ENCODE measurements at regions not wholly inside any gene's neighbourhood (a gene's known extent, or its start where the extent isn't known, plus 50 kb on each side); places are given as distances from the start of the nearest gene placed in this dataset.
"Not testable (repeated sequence)": the region's sequence is repeated elsewhere in the genome, so short reads cannot be mapped to it uniquely, and the experiment has no call there.

DNA sequence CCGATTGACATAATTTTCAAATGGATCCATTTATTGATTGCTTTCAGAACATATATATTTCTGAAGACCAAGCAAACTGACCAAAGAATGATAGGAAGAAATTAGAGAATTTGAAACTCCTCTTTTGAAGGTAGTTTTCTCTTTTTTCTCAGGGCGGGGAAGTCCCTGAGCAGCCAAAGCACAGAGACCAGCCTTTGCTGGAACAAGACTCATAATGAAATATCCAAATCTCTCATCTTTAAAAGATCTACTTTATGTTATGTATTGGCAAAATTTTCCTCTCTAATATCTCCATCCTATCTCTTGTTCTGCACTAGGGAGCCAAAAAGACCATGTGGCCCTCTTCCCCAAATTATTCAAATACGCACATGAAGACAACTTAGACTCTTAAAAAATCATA, 379.0 kb upstream of the TCF4 start:
- no peak for DNase-seq
- H3K4me3 ChIP-seq (ENCODE audit: insufficient read depth, low read depth, low read length): no peak overlapping the region
- H3K27me3 ChIP-seq (ENCODE audit: control insufficient read depth, insufficient read depth, low read length): no peaks in the 10 kb centered on the region
- no peaks in the 10 kb centered on the region for H3K36me3 ChIP-seq (replicated peaks; ENCODE audit: control insufficient read depth, insufficient read depth, low read length)

DNA sequence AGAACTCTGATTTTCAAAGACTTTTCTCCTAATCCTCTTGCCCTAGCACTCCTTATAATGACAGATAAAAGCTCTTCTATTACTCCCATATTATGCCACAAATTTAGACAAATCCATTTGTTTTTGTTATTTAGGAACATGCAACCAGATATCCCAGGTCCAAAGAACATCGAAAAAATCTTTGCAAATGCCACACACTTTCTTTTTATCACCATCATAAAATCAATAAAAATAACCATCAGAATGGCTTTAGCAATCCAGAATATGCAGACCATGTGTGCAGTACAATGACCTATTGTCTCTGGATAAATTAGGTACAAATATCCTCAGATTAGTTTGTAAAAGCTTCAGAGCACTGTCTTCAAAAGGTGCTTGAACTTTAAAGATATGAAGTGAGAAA, 376.2 kb upstream of the TCF4 start:
- Histone ChIP-seq H3K4me3 (ENCODE audit: insufficient read depth, low read depth, low read length) (no peak overlapping the region), H3K27me3 (ENCODE audit: control insufficient read depth, insufficient read depth, low read length) (no peaks in the 10 kb centered on the region), H3K36me3 (replicated peaks; ENCODE audit: control insufficient read depth, insufficient read depth, low read length) (no peaks in the 10 kb centered on the region)
- no peak for DNase-seq

DNA sequence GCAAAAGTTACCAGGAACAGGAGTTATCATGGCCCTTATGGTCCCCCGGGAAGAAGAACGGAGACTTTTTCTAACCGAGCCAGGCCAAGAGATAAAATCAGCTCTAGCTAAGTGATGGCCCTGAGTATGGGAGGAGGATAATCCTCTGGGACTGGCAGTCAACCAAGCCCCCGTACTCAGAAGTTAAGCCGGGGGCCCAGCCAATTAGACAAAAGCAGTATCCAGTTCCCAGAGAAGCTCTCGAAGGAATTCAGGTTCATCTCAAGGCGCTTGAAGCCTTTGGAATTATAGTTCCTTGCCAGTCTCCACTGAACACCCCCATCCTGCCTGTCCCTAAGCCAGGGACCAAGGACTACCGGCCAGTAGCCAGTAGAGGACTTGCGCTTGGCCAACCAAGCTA, 365.3 kb upstream of the TCF4 start:
- no peak for DNase-seq
- no peaks in the 10 kb centered on the region for H3K27me3 ChIP-seq (ENCODE audit: control insufficient read depth, insufficient read depth, low read length)

DNA sequence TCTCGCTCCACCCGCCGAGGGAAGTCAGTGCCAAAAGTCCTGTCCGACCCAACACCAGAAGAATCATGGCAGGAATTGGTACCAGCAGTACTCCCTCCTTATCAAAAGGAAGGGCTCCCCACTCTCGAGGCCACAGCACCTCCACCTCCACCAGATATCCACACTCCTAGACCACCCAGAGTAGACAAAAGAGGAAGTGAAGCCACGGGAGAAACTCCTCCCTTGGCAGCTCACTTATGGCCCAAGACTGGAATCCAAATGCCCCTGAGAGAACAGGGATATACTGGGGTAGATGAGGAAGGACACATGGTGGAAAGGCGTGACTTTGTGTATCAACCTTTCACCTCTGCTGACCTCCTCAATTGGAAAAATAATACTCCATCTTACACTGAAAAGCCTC, 363.7 kb upstream of the TCF4 start:
- DNase-seq; H3K4me3 ChIP-seq (ENCODE audit: insufficient read depth, low read depth, low read length); H3K36me3 ChIP-seq (replicated peaks; ENCODE audit: control insufficient read depth, insufficient read depth, low read length); H3K27me3 ChIP-seq (ENCODE audit: control insufficient read depth, insufficient read depth, low read length): not testable (repeated sequence)

More for the DNA sequence above, 365.3 kb upstream of the TCF4 start:
- H3K36me3 ChIP-seq (replicated peaks; ENCODE audit: control insufficient read depth, insufficient read depth, low read length): no peaks in the 10 kb centered on the region
- H3K4me3 ChIP-seq (ENCODE audit: insufficient read depth, low read depth, low read length): no peak overlapping the region

DNA sequence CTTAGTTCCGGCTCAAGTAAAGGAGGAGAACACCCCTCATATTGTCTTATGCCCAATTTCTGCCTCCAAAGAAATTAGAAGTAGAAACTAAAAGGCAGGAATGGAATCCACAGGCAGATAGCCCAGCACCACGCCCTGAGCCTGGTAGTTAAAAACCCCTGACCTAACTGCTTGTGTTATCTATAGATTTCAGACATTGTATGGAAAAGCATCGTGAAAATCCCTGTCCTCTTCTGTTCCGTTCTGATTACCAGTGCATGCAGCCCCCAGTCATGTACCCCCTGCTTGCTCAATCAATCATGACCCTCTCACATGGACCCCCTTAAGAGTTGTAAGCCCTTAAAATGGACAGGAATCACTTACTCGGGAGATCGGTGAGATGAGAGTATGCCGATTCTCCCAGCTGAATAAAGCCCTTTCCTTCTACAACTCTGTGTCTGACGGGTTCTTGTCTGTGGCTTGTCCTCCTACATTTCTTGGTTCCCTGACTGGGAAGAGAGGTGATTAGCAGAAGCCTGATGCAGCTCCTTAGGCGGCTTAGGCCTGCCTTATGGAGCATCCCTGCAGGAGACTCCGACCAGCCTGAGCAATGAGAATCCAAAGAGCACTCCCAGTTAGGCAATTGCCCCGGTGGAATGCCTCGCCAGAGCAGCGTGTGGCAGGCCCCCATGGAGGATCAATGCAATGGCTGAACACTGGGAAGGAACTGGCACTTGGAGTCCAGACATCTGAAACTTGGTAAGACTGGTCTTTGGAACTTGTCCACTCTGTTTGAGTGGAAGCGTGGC, 362.6 kb upstream of the TCF4 start:
- no peaks in the 10 kb centered on the region for H3K36me3 ChIP-seq (replicated peaks; ENCODE audit: control insufficient read depth, insufficient read depth, low read length)
- no peak overlapping the region for H3K4me3 ChIP-seq (ENCODE audit: insufficient read depth, low read depth, low read length)
- DNase-seq: no peak
- H3K27me3 ChIP-seq (ENCODE audit: control insufficient read depth, insufficient read depth, low read length): no peaks in the 10 kb centered on the region

DNA sequence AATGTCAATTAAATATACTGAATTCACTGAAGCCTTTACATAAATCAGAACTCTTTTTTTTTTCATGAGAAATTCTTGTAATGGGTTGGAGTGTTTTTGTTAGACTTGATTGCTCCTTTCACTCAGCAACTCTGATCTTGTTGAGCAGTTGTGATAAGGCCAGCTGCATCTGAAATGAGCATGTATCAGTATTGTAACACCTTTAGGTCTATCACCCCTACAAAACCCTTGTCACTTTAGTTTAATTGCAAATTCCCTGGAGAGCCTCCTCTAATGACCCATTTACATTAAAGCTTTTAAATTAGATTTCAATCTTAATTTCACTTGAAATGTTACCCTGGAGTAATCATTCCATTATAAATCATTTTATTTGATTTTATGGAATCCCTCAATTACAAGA, 346.8 kb upstream of the TCF4 start:
- H3K4me3 ChIP-seq (ENCODE audit: insufficient read depth, low read depth, low read length): no peak overlapping the region
- no peaks in the 10 kb centered on the region for H3K36me3 ChIP-seq (replicated peaks; ENCODE audit: control insufficient read depth, insufficient read depth, low read length)
- no peak for DNase-seq
- H3K27me3 ChIP-seq (ENCODE audit: control insufficient read depth, insufficient read depth, low read length): no peaks in the 10 kb centered on the region

DNA sequence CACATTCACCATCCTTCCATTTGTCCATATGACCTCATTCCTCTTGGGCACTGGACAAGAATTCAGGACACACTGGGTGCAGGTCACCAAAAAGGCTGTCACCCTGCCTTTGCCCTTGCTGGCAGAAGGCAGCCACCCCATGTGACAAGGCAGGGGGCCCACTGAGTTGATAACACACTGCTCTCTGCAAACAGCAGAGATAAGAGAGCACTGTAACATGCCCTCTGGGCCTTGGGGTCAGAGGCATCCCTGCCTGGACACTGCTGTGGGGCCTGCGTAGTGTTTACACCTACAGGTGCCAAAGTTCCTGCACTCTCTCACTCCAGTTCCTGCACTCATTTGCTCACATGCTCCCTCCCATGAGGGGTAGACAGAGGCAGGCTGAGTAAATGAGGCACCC, 344.7 kb upstream of the TCF4 start:
- no peaks in the 10 kb centered on the region for H3K27me3 ChIP-seq (ENCODE audit: control insufficient read depth, insufficient read depth, low read length)
- H3K4me3 ChIP-seq (ENCODE audit: insufficient read depth, low read depth, low read length): no peak overlapping the region

DNA sequence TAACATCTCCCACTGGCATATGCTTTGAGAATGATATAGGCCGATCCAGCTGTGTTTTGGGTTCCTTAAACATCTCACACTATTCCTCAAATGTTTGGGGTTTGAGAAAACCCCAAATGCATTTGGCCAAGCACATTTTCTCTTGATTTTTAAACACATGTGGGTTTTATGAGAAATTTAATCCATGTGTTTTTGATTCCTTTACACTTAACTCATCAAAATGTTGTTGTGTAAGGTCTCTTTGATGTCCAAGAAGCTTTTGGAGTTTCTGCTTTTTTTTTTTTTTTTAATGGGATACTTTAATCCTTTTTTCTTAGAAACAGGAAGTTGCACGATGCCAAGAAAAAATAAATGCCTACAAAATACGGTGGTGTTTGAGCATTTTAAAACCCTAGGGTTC, 339.8 kb upstream of the TCF4 start:
- DNase-seq: no peak
- H3K27me3 ChIP-seq (ENCODE audit: control insufficient read depth, insufficient read depth, low read length): no peaks in the 10 kb centered on the region
- no peaks in the 10 kb centered on the region for H3K36me3 ChIP-seq (replicated peaks; ENCODE audit: control insufficient read depth, insufficient read depth, low read length)

More for the DNA sequence above, 344.7 kb upstream of the TCF4 start:
- H3K36me3 ChIP-seq (replicated peaks; ENCODE audit: control insufficient read depth, insufficient read depth, low read length): no peaks in the 10 kb centered on the region
- no peak for DNase-seq

DNA sequence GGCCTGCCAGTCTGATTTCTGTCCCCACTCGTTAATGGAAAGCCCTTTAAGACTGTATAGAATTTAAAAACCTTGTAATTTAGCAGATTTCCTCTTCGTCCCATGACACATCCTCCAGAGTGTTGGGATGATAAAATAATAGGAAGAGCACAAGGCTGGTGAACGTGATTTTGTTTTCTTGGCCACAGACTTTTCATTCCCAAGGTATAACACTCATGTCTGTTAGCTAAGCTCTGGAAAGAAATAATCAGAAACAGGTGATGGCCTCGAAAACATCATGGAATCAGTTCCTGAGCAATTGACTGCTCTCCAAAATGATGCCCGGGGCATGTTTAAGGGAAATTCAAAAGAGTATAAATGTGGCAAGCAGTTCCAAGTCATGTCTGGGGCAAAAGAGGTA, 337.8 kb upstream of the TCF4 start:
- Histone ChIP-seq H3K36me3 (replicated peaks; ENCODE audit: control insufficient read depth, insufficient read depth, low read length) (no peaks in the 10 kb centered on the region), H3K4me3 (ENCODE audit: insufficient read depth, low read depth, low read length) (no peak overlapping the region), H3K27me3 (ENCODE audit: control insufficient read depth, insufficient read depth, low read length) (no peaks in the 10 kb centered on the region)
- no peak for DNase-seq

More for the DNA sequence above, 339.8 kb upstream of the TCF4 start:
- no peak overlapping the region for H3K4me3 ChIP-seq (ENCODE audit: insufficient read depth, low read depth, low read length)

DNA sequence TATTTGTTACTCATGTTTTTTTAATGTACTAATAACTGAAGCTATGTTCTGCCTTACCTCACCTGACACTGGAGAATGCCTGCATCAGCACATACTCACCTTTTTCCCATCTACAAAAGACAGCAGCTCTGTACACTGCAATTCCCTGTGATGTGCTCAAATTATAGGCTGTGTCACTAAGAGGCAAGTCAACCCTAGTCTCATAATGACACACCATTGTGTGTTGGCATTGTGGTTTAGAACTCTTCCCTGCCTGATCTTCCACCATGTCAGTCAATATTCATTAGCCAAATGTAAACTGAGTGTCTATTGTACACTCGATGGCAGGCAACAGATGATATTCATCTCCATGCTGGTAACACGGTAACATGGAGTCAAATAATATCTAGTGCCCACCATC, 332.1 kb upstream of the TCF4 start:
- DNase-seq: no peak
- Histone ChIP-seq H3K27me3 (ENCODE audit: control insufficient read depth, insufficient read depth, low read length) (no peaks in the 10 kb centered on the region), H3K4me3 (ENCODE audit: insufficient read depth, low read depth, low read length) (no peak overlapping the region), H3K36me3 (replicated peaks; ENCODE audit: control insufficient read depth, insufficient read depth, low read length) (no peaks in the 10 kb centered on the region)

DNA sequence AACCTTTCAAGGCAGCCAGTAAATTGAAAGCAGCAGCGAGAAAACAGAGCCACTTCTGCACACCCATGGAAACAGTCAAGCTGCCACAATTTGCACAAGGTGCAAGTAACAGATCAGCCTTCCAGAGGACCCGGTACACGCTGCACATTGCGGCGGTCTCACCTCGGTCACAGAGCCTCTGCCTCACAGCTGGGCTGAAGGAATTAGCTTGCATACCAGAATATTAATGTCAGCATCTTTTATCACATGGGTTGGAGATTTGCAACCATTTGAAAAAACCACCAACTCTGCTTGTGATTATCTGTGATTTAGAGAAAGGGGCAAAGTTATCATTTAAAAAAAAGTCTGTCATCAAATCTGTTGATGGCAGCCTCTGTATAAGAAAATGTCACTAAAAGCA, 330.5 kb upstream of the TCF4 start:
- Histone ChIP-seq H3K27me3 (ENCODE audit: control insufficient read depth, insufficient read depth, low read length) (no peaks in the 10 kb centered on the region), H3K4me3 (ENCODE audit: insufficient read depth, low read depth, low read length) (no peak overlapping the region), H3K36me3 (replicated peaks; ENCODE audit: control insufficient read depth, insufficient read depth, low read length) (no peaks in the 10 kb centered on the region)
- no peak for DNase-seq

DNA sequence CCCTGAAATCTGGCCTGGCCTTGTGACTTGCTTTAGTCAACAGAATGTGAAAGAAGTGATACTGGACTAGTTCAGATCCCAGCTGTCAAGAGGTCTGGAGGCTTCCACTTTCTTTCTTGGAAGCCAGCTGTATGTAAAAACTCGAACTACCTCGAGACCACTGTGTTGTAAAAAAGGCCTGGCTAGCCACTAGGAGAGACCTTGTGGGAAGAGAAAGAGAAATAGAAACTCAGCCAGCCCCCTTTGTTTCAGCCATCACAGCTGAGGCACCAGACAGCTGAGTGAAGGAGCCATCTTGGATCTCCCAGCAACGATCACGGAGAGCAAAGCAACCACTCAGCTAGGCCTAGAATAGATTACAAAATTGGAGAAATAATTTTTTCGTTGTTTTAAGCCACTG, 324.9 kb upstream of the TCF4 start:
- no peak for DNase-seq
- no peak overlapping the region for H3K4me3 ChIP-seq (ENCODE audit: insufficient read depth, low read depth, low read length)
- no peaks in the 10 kb centered on the region for H3K36me3 ChIP-seq (replicated peaks; ENCODE audit: control insufficient read depth, insufficient read depth, low read length)
- H3K27me3 ChIP-seq (ENCODE audit: control insufficient read depth, insufficient read depth, low read length): no peaks in the 10 kb centered on the region

DNA sequence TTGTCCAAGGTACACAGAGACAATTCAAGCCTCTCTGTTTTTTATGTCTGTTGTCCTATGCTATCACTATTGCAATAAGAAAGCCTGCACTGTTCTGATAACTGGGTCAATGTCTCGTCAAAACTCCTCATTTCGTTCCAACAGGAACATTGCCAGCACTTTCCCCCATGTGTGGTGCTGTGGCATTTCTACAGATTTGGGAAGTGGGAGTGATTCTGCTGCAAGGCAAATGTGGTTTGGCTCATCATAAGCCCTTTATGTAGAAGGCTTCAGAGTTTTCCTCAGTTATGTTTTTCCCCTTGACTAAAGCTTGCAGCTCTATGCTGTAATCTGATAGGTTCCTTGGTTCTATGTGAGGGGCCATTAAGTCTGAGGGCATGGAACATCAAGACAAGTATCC, 324.1 kb upstream of the TCF4 start:
- no peaks in the 10 kb centered on the region for H3K36me3 ChIP-seq (replicated peaks; ENCODE audit: control insufficient read depth, insufficient read depth, low read length)
- H3K27me3 ChIP-seq (ENCODE audit: control insufficient read depth, insufficient read depth, low read length): no peaks in the 10 kb centered on the region
- H3K4me3 ChIP-seq (ENCODE audit: insufficient read depth, low read depth, low read length): no peak overlapping the region
- no peak for DNase-seq

DNA sequence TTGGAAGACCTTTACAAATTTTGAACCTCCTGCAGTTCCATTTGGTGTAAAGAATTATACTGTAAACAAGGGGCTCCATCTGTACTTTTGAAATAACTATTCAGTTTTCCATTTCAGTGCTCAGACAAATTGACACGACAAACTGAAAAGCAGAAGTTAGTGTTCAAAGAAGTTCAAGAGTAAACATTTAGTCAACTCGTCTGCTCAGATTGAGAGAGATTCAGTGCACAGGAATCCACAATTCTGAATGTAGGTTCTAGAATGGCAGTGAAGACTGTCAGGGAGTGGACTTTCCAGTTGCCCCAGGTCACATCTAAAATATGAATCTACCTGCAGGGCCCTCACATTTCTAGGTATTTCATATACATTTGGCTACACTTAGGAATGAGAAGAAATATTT, 322.3 kb upstream of the TCF4 start:
- no peak for DNase-seq
- no peaks in the 10 kb centered on the region for H3K36me3 ChIP-seq (replicated peaks; ENCODE audit: control insufficient read depth, insufficient read depth, low read length)
- no peaks in the 10 kb centered on the region for H3K27me3 ChIP-seq (ENCODE audit: control insufficient read depth, insufficient read depth, low read length)
- H3K4me3 ChIP-seq (ENCODE audit: insufficient read depth, low read depth, low read length): no peak overlapping the region

DNA sequence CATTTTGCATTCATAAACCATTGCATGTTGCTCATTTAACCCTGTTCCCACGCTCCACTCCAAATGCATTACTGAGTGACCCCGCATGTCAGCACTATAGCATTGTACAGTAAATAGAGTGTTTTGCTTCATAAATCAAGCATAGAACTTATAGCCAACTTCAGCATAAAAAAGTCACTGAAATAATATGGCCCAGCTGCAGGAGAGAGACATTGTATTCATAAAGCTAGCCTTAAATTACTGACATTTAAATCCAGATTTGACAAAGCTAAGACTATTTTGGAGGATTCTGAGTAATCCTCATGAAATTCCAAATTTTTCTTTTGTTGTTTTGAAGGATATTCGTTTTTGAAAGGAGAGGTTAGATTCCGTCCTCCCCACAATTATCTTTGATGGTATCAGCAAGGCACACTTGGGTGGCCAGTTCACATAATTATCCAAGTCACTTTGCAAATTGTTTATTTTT, 320.9 kb upstream of the TCF4 start:
- H3K27me3 ChIP-seq (ENCODE audit: control insufficient read depth, insufficient read depth, low read length): no peaks in the 10 kb centered on the region
- no peaks in the 10 kb centered on the region for H3K36me3 ChIP-seq (replicated peaks; ENCODE audit: control insufficient read depth, insufficient read depth, low read length)
- no peak for DNase-seq
- H3K4me3 ChIP-seq (ENCODE audit: insufficient read depth, low read depth, low read length): no peak overlapping the region

Data from H7 (cell line).